Activated B cell treated with CpG ODN at 0.5 μM for 24 hours (primary cell): ENCODE measurements at regions not wholly inside any gene's neighbourhood (a gene's known extent, or its start where the extent isn't known, plus 50 kb on each side); places are given as distances from the start of the nearest gene placed in this dataset.

Source experiments
- ATAC-seq: fragments of 200-7000 bp; cut with Tn5 transposase; one replicate; pipeline ENCODE4 v1.10.0; 2021; ENCODE audit warnings: low read depth, mild to moderate bottlenecking, moderate library complexity
- CTCF ChIA-PET: fragments of 350-600 bp; sonication (Branson Sonifier 250); formaldehyde crosslinking; loops from one replicate; lab custom pipeline; 2021; ENCODE audit warnings: antibody characterized with exemption; lab: Charles Lee
- POLR2A ChIA-PET: fragments of 350-600 bp; sonication (Branson Sonifier 250); formaldehyde crosslinking; loops from one replicate; lab custom pipeline; 2021; ENCODE audit warnings: antibody characterized with exemption; lab: Charles Lee
- DNase-seq: peaks from one replicate; pipeline ENCODE4 v3.0.0; 2022
- H3K27ac Mint-ChIP-seq: one replicate; pipeline ENCODE4 v1.8.0; 2020; ENCODE audit warnings: mixed read lengths
- H3K27me3 Mint-ChIP-seq: one replicate; pipeline ENCODE4 v1.8.0; 2021; ENCODE audit warnings: mixed read lengths
- H3K36me3 Mint-ChIP-seq: one replicate; pipeline ENCODE4 v1.8.0; 2021; ENCODE audit warnings: low read depth, mixed read lengths
- H3K4me1 Mint-ChIP-seq: one replicate; pipeline ENCODE4 v1.8.0; 2021; ENCODE audit warnings: mixed read lengths
- H3K4me3 Mint-ChIP-seq: one replicate; pipeline ENCODE4 v1.8.0; 2020; ENCODE audit warnings: mild to moderate bottlenecking, mixed read lengths
- H3K9me3 Mint-ChIP-seq: one replicate; pipeline ENCODE4 v1.8.0; 2020; ENCODE audit warnings: mixed read lengths
- intact Hi-C: fragments of 100-400 bp; cut with micrococcal nuclease; formaldehyde crosslinking; loops from one replicate; pipeline ENCODE4 v1.15.1; 2024
- TF ChIP-seq, protein P1 (sequence below): fragments of 200-600 bp; IDR thresholded peaks from one replicate; pipeline ENCODE4 v1.8.0; 2022; ENCODE audit warnings: antibody characterized with exemption, mild to moderate bottlenecking

DNA sequence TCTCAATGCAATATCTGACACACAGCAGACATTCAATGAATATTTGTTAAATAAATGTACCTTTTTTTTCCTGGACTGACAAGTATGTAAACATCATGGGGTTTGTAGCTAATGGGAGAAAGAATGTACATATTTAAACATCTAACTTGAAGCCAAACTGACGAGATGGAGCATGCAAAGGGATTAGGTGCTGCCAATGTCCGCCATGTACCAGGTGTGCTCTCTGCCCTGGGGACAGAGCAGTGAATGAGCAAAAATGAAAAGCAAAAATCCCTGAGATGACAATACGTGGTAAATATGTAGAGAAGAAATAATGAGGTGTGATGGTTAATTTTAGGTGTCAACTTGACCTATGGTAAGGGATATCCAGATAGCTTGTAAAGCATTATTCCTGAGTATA is 247.4 kb upstream of the CELF4 start:
- ATAC-seq (no peak), DNase-seq (no peak)
- Mint-ChIP-seq H3K4me1 (no peaks in the 10 kb centered on the region), H3K4me3 (no peak overlapping the region), H3K9me3 (peaks cover 5% of the 10 kb centered on the region), H3K36me3 (no peaks in the 10 kb centered on the region), H3K27ac (no peak overlapping the region), H3K27me3 (no peaks in the 10 kb centered on the region)
- TF ChIP-seq, protein P1, sequence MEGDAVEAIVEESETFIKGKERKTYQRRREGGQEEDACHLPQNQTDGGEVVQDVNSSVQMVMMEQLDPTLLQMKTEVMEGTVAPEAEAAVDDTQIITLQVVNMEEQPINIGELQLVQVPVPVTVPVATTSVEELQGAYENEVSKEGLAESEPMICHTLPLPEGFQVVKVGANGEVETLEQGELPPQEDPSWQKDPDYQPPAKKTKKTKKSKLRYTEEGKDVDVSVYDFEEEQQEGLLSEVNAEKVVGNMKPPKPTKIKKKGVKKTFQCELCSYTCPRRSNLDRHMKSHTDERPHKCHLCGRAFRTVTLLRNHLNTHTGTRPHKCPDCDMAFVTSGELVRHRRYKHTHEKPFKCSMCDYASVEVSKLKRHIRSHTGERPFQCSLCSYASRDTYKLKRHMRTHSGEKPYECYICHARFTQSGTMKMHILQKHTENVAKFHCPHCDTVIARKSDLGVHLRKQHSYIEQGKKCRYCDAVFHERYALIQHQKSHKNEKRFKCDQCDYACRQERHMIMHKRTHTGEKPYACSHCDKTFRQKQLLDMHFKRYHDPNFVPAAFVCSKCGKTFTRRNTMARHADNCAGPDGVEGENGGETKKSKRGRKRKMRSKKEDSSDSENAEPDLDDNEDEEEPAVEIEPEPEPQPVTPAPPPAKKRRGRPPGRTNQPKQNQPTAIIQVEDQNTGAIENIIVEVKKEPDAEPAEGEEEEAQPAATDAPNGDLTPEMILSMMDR: no peak
- intact Hi-C loops: no loop called here
- POLR2A ChIA-PET: no interaction called here
- CTCF ChIA-PET: no interaction called here

DNA sequence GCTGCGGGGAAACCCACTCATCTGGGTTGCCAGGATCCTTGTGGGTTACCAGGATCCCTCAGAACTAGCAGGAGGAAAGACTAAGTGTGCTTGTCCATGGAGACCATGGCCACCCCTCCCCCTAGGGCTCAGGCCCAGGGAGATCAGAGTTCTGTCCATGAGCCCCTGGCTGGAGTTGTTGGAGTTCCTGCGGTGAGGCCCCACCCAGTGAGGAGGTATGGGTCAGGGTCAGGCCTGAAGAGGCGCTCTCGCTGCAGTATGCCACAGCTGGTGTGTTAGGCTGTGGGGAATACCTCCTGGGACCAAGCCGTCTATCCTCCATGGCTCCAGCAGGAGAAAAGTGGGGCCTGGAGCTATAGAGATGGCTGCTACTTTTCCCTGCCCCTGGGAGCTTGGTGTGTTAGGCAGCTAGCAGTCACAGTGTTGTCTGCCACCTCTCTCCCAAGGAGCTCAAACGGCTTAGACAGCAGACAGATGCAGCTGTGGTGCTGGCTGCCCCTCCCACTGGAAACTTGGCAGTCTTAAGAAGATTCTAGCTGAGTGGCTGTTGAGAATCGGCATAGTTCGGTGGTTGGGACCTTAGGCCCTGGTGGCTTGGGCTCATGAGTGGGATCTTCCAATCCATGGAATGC is 240.3 kb upstream of the CELF4 start:
- Mint-ChIP-seq H3K27ac (no peak overlapping the region), H3K4me3 (no peak overlapping the region), H3K9me3 (peaks cover 8% of the 10 kb centered on the region), H3K36me3 (no peaks in the 10 kb centered on the region), H3K4me1 (no peaks in the 10 kb centered on the region), H3K27me3 (no peaks in the 10 kb centered on the region)
- intact Hi-C loops: no loop called here
- TF ChIP-seq, protein P1: no peak
- ChIA-PET CTCF (no interaction called here), POLR2A (no interaction called here)
- no peak for DNase-seq
- ATAC-seq: no peak

DNA sequence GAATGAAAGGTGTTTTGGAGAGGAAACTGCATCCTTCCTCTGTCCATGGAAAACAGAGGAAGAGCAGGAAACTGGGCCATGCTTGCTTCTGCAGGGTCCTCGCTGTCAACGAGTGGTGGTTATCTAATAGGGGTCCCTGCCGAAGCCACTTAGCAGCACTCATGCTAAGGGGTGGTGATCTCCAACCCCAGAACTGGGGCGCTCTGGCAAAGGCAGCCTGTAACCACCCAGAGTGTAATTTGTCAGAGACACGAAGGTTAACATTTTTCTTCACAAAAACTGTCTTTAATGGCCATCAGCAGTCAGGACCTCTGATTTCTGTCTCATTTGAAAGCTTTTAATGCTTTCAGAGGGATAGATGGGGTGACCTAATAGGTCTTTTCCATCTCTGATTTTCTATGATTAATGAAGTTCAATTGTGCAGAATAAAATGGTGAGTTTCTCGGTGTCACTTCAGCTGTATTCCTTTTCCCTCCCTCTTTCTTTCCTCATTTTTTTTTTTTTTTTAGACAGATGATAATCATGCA is 231.3 kb upstream of the CELF4 start:
- Mint-ChIP-seq H3K4me1 (no peaks in the 10 kb centered on the region), H3K4me3 (no peak overlapping the region), H3K27me3 (no peaks in the 10 kb centered on the region), H3K9me3 (peaks cover 3% of the 10 kb centered on the region), H3K27ac (no peak overlapping the region), H3K36me3 (no peaks in the 10 kb centered on the region)
- POLR2A ChIA-PET: no interaction called here
- TF ChIP-seq, protein P1: no peak
- intact Hi-C loops: no loop called here
- DNase-seq (no peak), ATAC-seq (no peak)
- CTCF ChIA-PET: no interaction called here

DNA sequence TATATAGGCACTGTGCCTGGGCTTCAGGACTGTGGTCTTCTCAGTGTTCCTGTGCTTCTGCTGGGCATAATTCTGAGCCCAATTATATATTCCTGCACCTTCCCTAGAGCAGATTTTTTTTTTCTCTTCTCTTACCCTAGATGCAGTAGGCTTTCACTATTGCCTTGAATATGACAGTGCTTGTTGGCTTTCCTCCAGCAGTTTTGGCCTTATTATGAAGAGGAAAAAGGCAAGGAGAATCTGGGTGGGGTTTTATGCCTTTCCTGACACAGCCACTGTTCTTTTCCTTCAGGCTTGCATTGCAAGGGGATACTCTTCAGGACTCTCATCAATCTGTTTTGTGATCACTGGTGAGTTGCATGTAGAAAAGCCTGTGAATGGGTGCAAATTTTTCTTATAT is 221.9 kb upstream of the CELF4 start:
- Mint-ChIP-seq H3K36me3 (no peaks in the 10 kb centered on the region), H3K4me1 (no peaks in the 10 kb centered on the region), H3K9me3 (peaks cover 2% of the 10 kb centered on the region), H3K27ac (no peak overlapping the region), H3K4me3 (no peak overlapping the region), H3K27me3 (no peaks in the 10 kb centered on the region)
- ATAC-seq (no peak), DNase-seq (no peak)
- TF ChIP-seq, protein P1: no peak
- ChIA-PET POLR2A (no interaction called here), CTCF (no interaction called here)
- intact Hi-C loops: no loop called here

DNA sequence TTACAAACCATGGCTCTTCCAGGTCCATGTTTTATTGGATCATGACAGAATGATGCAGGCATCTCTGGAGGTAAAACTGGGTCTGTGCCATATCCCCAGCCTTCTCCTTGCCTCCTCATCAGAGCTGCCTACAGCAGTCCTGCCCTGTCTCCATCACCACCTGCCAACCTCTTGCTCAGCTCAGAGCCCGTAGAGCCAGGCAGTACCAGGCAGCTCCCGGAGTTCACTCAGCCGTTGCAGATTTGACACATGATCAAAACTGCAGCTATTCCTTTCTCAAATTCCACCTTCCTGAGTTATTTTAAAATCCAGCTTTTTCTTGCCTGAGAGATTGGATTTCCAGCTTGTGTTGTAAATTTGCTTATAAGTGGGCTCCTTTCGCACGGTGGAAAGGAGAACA is 218.2 kb upstream of the CELF4 start:
- CTCF ChIA-PET: no interaction called here
- DNase-seq (no peak), ATAC-seq (no peak)
- POLR2A ChIA-PET: no interaction called here
- no peaks in the 10 kb centered on the region for H3K4me1 Mint-ChIP-seq
- H3K4me3 Mint-ChIP-seq: no peak overlapping the region
- TF ChIP-seq, protein P1: no peak
- H3K36me3 Mint-ChIP-seq: no peaks in the 10 kb centered on the region
- H3K27me3 Mint-ChIP-seq: no peaks in the 10 kb centered on the region
- no peak overlapping the region for H3K27ac Mint-ChIP-seq
- H3K9me3 Mint-ChIP-seq: peaks cover 2% of the 10 kb centered on the region
- intact Hi-C loops: no loop called here
